ENCODE measurements at regions not wholly inside any gene's neighbourhood (a gene's known extent, or its start where the extent isn't known, plus 50 kb on each side); places are given as distances from the start of the nearest gene placed in this dataset.

DNA sequence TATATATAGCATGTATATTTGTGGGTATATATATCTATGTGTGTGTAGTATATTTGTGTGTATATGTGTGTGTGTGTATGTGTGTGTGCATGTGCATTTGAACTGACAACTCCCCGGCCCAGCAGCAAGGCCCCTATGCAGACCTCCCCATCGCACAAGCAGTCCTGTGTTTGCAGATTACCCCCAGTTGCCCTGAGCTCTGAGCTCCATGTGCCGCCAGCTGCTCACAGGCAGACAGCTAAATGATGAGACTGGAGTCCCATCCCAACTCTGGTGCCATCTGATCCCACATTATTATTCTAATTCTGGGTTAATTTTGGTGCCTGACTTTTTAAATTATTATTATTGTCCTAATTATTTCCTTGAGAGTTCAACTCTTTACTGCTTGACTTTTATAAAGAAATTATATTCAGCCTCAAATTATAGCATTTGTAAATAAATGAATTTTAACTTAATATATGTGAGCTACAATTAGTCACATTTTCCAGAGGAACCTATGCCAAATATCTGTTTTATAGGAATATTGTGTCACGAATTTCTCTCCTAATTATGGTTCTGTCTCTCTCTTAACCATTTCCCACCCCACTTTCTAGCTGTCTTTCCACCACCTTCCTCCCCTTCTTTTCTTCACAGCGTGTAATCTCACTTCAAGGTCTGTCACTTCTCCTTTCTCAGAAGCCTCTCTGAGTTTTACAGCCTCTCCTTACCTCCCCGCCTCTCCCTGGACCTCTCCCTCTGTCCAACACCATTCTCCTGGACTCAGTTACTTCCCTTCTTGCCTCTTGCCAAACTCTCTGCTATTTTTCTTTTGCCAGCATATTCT lies 90.6 kb upstream of the SYNDIG1 start:
- ATAC-seq, result no peak

DNA sequence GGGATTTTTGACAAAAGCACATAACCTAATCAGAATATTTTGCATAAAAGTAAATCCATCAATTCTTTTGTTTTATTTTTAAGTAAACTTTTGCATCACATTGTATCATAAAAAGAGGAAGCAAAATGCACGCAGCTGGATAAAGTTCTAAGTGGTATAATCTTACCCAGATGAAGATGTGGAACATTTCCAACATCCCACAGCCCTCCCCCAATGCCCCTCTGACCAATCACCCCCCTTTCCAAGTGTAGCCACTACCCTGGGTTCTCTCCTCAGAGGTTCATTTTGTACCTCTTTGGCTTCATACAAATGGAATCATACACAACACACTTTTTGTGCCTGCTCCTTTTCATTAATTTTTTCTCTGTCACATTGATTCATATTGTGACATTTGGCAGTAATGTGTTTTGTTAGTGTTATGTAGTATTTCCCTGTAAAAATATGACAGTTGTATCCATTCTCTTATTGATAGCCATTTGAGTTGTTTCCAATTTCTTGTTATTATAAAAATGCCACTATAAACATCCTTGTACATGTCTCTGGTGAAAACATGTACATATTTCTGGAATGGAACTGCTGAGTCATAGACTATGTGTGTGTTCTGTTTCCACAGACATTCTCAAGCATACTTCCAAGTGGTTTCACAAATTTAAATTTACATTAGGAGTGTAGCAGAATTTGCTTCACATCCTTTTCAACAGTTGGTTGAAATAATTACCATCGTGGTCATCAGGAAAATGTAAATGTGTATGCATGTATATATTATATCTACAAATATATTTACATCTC lies 92.9 kb upstream of the SYNDIG1 start:
- ATAC-seq, result no peak
- no peak for DNase-seq (ENCODE audit: low spot score)

More for the DNA sequence above, 90.6 kb upstream of the SYNDIG1 start:
- no peak for DNase-seq (ENCODE audit: low spot score)

DNA sequence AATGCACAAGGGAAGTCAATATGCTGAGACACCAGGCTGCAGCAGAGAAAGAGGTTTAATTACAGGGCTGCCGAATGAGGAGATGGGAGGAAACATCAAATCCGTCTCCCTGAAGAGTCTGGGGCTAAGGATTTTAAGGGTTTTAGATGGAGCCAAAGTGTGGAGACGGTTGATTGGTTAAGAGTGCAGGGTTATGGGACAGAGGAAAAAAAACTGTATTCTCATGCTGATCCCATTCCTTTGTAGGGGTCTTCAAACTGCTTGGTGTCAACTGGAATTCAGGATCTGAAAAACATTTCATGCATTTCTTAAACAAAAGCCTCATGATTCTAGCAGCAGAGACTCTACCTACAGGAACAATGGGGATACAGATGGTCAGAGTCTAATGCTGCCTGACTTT lies 96.1 kb upstream of the SYNDIG1 start:
- DNase-seq (ENCODE audit: low spot score) (no peak), ATAC-seq (no peak)

DNA sequence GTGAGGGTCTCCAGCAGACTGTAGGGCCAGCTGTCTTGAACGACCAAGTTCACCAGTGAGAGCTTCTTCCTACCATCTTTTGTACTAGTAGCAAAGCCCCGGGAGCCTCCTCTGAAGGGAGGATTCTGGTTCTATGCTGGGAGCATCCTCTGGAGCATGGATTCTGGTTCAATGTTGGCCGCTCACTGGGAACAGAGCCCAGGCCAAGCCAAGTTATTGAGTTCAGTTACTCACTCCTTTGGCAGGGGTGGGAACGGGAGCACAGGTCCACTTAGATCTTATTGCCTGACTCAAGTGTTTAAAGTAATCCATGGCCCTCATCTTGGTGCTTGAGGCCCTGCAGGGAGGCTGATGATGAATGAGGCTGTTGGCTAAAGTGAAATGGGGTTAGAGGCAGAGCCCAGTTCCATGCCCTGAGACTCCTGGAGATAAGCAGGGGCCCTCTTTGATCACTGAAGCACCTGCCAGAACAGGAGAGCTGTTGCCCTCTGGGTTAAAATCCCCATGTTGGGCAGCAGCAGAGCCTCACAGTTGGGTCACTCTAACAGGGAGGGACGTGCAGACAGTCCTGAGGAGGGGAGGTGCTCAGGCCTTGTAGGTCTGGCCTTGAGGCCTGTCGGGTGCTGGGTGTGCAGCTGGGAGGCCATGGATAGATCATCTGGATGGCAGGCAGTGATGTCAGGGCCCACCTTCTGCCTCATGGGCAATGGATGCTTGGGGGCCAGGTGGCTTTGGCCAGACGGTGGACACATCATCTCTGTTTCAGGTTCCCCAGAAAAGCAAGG lies 98.3 kb upstream of the SYNDIG1 start:
- ATAC-seq, result no peak

DNA sequence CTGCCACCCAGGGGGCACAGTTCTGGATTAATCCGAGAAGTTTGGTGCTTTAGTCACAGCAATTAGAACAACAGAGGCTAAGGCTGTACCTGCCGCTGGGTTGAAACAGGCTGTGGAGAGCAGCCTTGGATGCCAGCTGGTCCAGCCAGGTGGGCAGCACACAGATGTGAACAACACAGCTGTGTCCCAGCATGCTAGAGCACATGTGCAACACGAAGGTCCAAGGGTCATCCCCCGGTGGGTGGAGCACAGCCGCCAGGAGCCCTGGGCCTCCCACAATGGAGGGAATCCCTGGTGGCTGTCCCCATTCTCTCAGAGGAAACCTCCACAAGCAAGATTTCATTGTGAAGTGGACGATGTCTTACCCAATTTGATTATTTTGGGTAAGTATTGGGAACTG lies 99.2 kb upstream of the SYNDIG1 start:
- DNase-seq (ENCODE audit: low spot score), result no peak
- no peak for ATAC-seq

More for the DNA sequence above, 98.3 kb upstream of the SYNDIG1 start:
- no peak for DNase-seq (ENCODE audit: low spot score)

DNA sequence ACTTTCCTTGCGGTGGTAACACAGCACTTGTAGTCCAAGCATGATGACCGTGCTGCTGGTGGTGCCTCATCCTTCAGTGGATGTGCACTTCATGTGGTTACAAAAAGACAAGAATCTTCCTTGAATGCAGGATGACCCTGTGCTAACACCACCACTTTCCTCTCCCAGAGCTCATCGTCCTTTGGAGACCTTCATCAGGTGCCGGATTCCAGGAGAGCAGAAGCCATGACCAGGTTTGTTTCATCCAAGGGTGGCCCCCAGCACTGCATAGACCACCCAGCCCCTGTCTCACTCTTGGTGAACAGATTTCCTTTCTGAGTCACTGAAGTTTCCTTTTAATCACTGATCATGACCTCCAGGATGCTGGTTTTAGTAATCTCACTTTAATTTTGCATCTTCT lies 101.2 kb upstream of the SYNDIG1 start:
- ATAC-seq (no peak), DNase-seq (ENCODE audit: low spot score) (no peak)

DNA sequence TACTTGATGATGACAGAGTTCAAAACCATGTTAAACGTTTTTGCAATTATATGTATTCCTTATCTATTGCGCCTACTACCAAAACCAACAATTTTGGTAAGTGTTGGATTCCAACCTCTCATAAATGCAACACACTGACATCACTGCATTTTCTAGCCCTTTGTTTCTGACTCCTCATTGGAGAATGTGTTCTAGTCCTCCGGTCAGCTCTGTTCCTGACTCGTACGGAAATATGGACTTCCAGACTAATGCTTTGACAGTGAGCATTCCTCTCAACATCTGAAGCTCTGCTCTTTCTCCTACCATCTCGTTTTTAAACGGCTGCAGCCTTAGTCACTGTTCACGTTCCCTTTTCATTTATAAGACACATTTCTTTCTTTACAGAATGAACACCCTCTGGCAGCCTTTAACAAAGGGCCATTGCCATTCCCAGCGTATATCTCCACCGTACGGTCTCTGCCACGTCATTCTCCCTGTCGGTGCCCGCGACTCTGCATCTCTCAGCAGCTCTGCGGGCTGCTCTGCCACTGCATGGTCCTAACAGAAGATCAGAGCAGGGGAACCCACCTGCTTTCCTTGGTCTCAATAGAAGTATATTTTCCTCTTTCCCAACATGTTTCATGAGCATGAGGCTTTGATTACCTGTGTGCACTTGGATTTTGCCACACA lies 103.0 kb upstream of the SYNDIG1 start:
- no peak for ATAC-seq
- DNase-seq (ENCODE audit: low spot score), result no peak

DNA sequence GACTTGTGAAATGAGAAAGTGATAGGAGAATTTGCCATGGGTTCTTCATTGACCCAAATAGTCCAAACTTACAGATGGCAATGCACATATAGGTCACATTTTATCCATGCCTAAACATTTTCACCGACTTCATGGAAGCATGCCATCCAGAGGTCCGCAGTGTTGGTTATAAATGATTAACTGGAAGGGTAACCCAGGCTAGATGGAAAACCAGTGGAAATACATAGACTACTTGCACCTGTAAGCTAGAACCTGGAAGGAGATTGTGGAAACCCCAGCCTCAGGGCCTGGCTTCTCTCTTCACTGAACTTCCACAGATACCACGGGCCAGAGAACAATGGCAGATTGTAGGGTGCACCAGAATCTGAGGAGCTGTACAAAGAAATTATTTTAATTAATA lies 103.8 kb upstream of the SYNDIG1 start:
- DNase-seq (ENCODE audit: low spot score) (no peak), ATAC-seq (no peak)

DNA sequence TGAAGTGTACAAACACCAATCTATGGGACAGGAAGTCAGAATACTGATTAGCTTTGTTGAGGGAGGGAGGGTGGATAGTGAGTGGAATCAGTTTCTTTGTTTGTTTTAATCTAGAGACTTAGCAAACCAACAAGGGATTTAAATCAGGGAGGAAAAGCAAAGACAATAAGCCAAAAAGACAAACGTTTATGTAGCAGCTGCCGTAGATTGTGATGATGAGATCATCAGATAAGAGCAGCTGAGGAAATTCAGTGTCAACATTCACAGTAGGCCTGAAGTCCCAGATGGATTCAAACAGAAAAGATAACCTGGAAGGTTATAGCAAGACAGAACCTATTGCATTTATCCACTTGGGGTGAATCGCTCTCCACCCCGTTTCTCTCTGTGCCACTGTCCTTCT lies 104.9 kb upstream of the SYNDIG1 start:
- ATAC-seq (no peak), DNase-seq (ENCODE audit: low spot score) (no peak)

DNA sequence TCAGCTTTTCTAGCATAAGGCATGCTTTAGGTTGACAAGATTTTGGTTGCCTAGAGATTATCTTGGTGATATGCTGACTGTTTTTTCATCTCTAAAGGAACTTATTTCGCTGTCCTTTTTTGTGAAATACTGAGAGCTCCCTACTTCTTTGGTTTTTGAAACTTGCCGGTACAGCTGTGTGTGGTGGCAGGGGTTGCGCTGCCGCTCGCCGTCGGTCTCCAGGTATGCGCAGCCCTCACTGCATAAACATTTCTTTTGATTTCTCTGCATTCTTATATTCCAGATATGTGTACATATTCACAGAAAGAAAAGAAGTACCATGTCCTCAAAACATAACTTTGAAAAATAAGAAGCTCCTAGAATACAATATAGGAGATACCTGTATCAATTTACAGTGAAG lies 106.4 kb upstream of the SYNDIG1 start:
- no peak for DNase-seq (ENCODE audit: low spot score)
- ATAC-seq, result no peak

DNA sequence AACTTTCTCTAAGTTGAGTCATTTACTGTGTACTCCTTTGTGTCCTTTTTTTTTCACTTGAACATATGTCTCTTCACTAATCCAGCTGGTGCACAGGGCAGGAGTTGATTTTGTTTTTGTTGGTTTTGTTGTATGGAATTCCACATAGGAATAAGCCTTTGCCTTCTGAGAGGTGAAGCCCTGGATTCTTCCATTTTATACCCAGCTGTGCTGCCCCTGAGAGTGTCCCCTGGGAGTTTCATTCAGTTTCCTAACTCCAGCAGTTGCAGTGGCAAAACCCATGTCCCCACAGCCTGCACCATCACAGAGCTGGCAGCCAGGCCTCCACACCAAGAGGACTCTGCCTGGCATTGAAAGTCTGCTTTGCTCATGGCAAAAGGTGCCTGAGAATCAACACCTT lies 107.3 kb upstream of the SYNDIG1 start:
- no peak for DNase-seq (ENCODE audit: low spot score)
- no peak for ATAC-seq

DNA sequence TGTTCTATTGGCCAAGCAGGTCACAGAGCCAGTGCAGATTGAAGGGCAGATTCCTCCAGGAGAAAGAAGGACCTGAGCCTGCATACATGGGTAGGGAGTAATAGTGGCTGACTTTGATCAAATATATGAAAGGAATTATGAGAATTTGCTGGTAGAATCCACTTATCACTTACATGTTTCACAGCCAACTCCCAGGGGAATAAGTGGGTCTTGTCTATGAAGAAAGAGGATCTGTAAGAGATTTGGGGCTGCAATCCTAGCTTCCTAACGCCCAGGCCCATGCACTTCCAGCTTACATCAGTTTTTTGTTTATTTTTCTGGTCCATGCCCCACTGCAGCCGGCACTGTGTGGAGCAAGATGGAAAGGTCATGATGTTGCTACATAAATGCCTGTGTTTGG lies 107.9 kb upstream of the SYNDIG1 start:
- ATAC-seq, result no peak

DNA sequence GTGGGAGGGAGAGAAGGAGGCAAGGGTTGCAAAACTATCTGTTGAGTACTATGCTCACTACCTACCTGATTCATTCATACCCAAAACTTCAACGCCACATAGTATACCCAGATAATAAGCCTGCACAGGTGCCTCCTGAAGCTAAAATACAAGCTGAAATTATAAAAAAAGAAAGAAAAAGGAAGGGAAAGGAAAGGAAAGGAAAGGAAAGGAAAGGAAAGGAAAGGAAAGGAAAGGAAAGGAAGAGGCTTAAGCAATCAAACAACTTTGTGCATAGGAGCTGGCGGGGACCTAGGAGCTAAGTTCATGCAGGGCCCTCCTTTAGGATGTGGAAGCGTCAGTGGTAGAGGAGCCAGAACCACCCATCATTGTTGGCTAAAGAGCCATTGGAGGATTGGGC lies 108.9 kb upstream of the SYNDIG1 start:
- ATAC-seq, result no peak
- no peak for DNase-seq (ENCODE audit: low spot score)

More for the DNA sequence above, 107.9 kb upstream of the SYNDIG1 start:
- no peak for DNase-seq (ENCODE audit: low spot score)

DNA sequence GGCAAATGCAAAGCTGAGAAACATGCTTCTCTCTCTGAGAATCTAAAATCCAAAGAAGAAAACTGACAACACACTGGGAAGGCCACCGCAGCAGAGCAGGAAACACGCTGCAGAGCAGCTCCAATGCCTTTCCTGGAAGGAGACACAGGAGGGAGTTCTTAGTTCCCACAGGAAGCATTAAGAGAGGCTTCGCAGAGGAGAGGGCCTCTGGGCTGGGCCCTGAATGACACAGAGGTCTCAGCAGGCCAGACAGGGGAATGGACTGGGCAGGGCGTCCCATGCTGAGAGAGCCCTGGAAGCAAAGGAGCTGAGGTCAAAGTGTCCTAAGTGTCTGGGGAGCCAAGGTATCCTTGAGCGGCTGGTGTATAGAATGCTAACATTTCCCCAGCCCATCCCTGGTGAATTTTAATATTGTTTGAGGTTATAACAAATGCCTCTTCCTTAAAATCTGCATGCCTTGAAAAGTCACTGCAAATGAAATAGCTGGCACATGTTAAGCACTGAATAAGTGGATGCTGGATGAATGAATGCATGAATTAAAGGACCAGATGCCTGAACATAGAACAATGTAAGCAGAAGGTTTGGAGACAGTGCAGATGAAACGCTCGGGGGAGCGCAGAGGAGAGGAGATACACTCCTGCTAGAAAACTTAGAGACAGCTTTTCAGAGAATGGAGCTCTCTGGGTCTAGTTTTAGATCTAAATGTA lies 110.0 kb upstream of the SYNDIG1 start:
- ATAC-seq, result no peak
- no peak for DNase-seq (ENCODE audit: low spot score)

DNA sequence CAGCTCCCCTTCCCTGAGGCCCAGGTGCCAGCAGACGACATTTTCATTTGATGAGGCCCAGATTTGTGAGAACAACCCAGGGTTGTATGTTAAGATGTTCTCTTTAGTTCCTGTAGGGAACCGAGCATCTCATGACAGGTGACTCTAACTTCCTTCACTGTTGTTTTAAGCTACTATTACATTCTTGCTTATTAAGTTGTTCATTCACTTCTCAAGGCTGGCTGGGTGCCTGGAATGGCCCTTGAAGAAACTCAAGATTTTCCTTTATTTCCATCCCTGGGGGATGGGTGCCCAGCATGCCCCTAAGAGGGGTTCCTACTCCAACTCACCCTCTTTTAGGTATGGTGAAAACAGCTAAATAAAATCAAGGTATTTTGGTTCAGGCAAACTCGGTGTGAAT lies 111.5 kb upstream of the SYNDIG1 start:
- no peak for DNase-seq (ENCODE audit: low spot score)
- no peak for ATAC-seq

DNA sequence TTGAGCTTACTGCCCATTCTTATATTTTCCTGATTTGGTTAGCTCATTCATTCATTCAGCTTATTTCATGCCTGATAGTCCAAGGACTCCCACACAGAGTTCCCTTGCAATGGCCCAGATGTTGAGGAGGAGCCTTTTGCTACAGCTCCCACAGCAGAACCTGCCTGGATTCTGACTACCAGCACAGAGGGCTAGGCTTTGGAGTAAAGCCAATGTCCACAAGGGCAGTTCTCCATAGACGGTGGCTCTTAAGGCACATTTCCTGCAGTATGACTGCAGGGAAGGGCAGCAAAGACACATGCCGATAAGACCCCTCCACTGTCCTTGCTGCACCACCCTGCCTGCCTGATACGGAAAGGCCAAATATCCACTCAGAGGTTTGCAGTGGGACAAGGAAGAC lies 112.3 kb upstream of the SYNDIG1 start:
- DNase-seq (ENCODE audit: low spot score), result no peak

DNA sequence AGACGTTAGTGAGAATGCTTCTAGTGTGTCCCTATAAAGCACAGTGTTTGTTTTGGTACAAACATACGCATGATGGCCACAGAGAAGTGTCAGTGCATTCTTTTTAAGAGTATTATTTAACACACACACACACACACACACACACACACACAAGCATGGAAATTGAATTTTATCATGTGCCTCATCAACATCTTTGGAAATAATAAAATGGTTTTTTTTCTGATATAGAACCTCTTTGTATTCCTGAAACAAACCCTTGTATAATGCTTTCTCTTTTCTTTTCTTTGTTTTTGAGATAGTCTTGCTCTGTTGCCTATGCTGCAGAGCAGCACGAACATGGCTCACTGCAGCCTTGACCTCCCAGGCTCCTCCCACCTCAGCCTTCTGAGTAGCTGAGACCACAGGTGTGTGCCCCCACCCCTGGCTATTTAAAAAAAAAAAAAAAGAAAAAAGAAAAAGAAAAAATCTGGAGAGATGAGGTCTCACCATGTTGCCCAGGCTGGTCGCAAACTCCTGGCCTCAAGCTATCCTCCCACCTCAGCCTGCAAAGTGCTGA lies 116.2 kb upstream of the SYNDIG1 start:
- no peak for DNase-seq (ENCODE audit: low spot score)
- ATAC-seq, result no peak

More for the DNA sequence above, 112.3 kb upstream of the SYNDIG1 start:
- peak; percentile 23 for ATAC-seq

DNA sequence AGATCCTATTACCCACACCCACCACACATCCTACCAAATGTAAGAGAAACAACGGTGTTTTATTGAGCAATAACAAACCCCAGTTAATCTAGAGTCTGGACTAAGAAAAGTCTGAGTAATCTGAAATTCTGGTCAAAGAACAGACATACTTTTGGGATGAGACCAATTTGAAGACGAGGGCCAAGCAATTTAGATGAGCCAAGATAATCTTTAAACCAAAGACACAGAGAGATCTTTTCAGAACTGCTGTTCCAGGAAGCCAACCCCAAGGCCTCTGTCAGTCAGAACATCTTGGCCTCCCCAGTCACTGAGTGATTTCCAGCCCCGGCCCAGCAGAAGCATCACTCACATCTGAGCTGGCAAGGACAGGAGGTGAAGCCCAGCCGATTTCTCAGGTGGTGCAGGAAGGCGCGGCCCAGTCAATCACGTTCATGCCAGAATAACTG lies 118.5 kb upstream of the SYNDIG1 start:
- no peak for ATAC-seq
- DNase-seq (ENCODE audit: low spot score), result no peak

DNA sequence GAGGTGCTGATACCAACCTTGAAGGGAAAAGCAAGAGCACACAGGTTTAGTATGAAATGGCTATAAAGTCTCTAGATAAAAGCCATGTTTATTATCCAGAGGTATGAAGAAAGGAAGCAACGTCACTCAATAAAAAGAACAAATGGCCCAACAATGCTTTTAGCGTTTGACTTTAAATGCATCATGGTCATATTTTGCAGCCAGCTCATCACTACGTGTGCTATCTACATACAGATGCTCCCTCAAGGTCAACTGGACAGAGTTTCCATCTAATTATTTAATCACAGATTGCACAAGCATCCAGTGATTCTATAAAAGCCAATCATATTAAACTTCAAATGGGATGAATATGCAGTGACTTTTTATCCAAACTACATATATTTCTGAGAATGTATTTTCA lies 127.6 kb upstream of the SYNDIG1 start:
- no peak for DNase-seq (ENCODE audit: low spot score)
- no peak for ATAC-seq

DNA sequence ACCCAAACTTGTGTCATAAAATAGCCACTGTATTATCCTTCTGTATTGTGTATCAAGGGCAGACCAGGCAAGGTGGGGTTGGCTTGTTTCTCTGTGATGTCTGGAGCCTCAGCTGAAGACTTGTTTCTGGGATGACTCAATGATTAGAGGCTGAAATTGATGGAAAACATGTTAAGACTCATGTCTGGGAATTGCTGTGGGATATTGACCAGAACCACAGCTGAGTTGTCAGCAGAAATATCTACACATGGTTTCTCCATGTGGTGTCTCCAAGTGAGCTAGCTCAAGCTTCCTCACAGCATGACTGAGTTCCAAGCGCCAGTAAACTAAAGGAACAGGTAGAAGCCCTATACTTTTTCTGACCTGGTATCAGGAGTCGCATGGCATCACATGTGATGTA lies 128.5 kb upstream of the SYNDIG1 start:
- no peak for DNase-seq (ENCODE audit: low spot score)
- ATAC-seq, result no peak
